Trophoblast cell (in vitro differentiated cells and primary cell): ENCODE measurements at regions not wholly inside any gene's neighbourhood (a gene's known extent, or its start where the extent isn't known, plus 50 kb on each side); places are given as distances from the start of the nearest gene placed in this dataset.

Source experiments
- DNase-seq, 2 donors: peaks; one replicate each; pipeline ENCODE4 v3.0.0-alpha.2; 2016
- H2AFZ ChIP-seq: 2 replicates; pipeline ENCODE4 v1.6.1; 2013; ENCODE audit warnings: low read length, moderate library complexity, mild to moderate bottlenecking; ENCODE audit not compliant: insufficient read depth, poor library complexity
- H2AK5ac ChIP-seq: 2 replicates; pipeline ENCODE4 v1.6.1; 2013; ENCODE audit warnings: mild to moderate bottlenecking, low read length
- H2BK120ac ChIP-seq: 2 replicates; pipeline ENCODE4 v1.6.1; 2013; ENCODE audit warnings: low read length, mild to moderate bottlenecking, moderate library complexity; ENCODE audit not compliant: insufficient read depth, poor library complexity
- H2BK12ac ChIP-seq: 2 replicates; pipeline ENCODE4 v1.6.1; 2013; ENCODE audit warnings: mild to moderate bottlenecking, low read length, moderate library complexity
- H2BK5ac ChIP-seq: 2 replicates; pipeline ENCODE4 v1.6.1; 2013; ENCODE audit warnings: low read length, low read depth, moderate library complexity, mild to moderate bottlenecking; ENCODE audit not compliant: poor library complexity
- H3K14ac ChIP-seq: 2 replicates; pipeline ENCODE4 v1.6.1; 2013; ENCODE audit warnings: mild to moderate bottlenecking, low read length
- H3K18ac ChIP-seq: 2 replicates; pipeline ENCODE4 v1.6.1; 2013; ENCODE audit warnings: mild to moderate bottlenecking, low read length
- H3K23ac ChIP-seq: 2 replicates; pipeline ENCODE4 v1.6.1; 2013; ENCODE audit warnings: low read length
- H3K27ac ChIP-seq: 2 replicates; pipeline ENCODE4 v1.5.1; 2013; ENCODE audit warnings: low read depth, mild to moderate bottlenecking, inconsistent platforms, low read length, moderate library complexity
- H3K27me3 ChIP-seq: 2 replicates; pipeline ENCODE4 v1.6.1; 2013; ENCODE audit warnings: inconsistent platforms, mild to moderate bottlenecking, low read length, moderate library complexity; ENCODE audit not compliant: insufficient read depth
- H3K36me3 ChIP-seq, 2 experiments: 1 replicate in 1 of 2; 2 replicates in 1 of 2; pipeline ENCODE4 v1.6.1; 2013; ENCODE audit warnings: low read length in 2 of 2, mild to moderate bottlenecking in 2 of 2, moderate library complexity in 1 of 2; ENCODE audit not compliant: insufficient read depth in 2 of 2, control insufficient read depth in 1 of 2
- H3K4ac ChIP-seq: 2 replicates; pipeline ENCODE4 v1.6.1; 2013; ENCODE audit warnings: low read depth, mild to moderate bottlenecking, low read length, moderate library complexity
- H3K4me1 ChIP-seq, 2 experiments: 1 replicate in 1 of 2; 2 replicates in 1 of 2; pipeline ENCODE4 v1.6.1; 2013; ENCODE audit warnings: low read length in 2 of 2, mild to moderate bottlenecking in 2 of 2, moderate library complexity in 1 of 2; ENCODE audit not compliant: insufficient read depth in 2 of 2, control insufficient read depth in 1 of 2
- H3K4me2 ChIP-seq: 2 replicates; pipeline ENCODE4 v1.6.1; 2013; ENCODE audit warnings: inconsistent platforms, mild to moderate bottlenecking, low read length, moderate library complexity
- H3K4me3 ChIP-seq: 2 replicates; pipeline ENCODE4 v1.5.1; 2013; ENCODE audit warnings: mild to moderate bottlenecking, low read depth, low read length, inconsistent platforms
- H3K79me1 ChIP-seq: one replicate; pipeline ENCODE4 v1.6.1; 2013; ENCODE audit warnings: low read length
- H3K79me2 ChIP-seq: 2 replicates; pipeline ENCODE4 v1.6.1; 2013; ENCODE audit warnings: low read length, mild to moderate bottlenecking; ENCODE audit not compliant: control insufficient read depth, insufficient read depth, poor library complexity
- H3K9ac ChIP-seq: 2 replicates; pipeline ENCODE4 v1.6.1; 2013; ENCODE audit warnings: mild to moderate bottlenecking, low read length
- H3K9me3 ChIP-seq: 2 replicates; pipeline ENCODE4 v1.6.1; 2013; ENCODE audit warnings: low read depth, mild to moderate bottlenecking, control low read depth, inconsistent platforms, low read length; ENCODE audit not compliant: insufficient read depth
- H4K12ac ChIP-seq: 2 replicates; pipeline ENCODE4 v1.6.1; 2013; ENCODE audit warnings: low read depth, mild to moderate bottlenecking, low read length, moderate library complexity
- H4K8ac ChIP-seq: 2 replicates; pipeline ENCODE4 v1.6.1; 2013; ENCODE audit warnings: low read depth, mild to moderate bottlenecking, low read length, moderate library complexity
- H4K91ac ChIP-seq: one replicate; pipeline ENCODE4 v1.6.1; 2013; ENCODE audit warnings: low read depth, mild to moderate bottlenecking, low read length, moderate library complexity
- WGBS: extraction: QIAGEN DNeasy Blood & Tissue Kit; methylation state at CpG from one replicate; pipeline ENCODE4 v1.1.7; 2013; ENCODE audit warnings: missing lambda C conversion rate; ENCODE audit not compliant: insufficient read length, insufficient coverage; ENCODE audit errors: extremely low coverage; 5-methylcytosine and 5-hydroxymethylcytosine counted together

- WGBS: no CpG with 5 or more reads among the region's 5 CpGs
- no peak overlapping the region for H3K4ac ChIP-seq
Measured at GRCh38 chr14:87113286-87113685, 879.7 kb downstream of the GALC start.

DNA sequence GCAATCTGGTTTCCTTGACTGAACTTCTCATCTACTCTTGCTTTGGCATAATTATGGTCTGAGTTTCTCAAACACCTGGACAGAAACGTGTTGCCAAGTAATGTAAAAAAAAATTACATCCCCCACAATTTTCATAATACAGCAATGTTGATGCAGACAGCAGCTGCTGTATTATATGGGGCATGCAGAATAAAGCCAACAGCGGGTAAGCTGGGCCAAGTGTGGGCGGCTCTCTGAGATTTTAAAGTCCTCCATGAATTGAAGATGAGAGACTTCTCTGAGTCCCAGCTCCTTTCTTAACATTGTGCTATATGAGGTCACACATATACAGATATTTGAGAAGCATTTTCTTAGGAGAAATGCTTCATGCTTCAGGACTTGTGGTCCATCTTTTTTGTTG is 881.2 kb downstream of the GALC start:
- Histone ChIP-seq H2BK12ac (no peak overlapping the region), H3K14ac (no peak overlapping the region), H3K79me1 (no peaks in the 10 kb centered on the region), H3K23ac (no peak overlapping the region), H4K91ac (no peak overlapping the region), H3K4me2 (no peak overlapping the region), H3K4ac (no peak overlapping the region), H2BK5ac (no peak overlapping the region), H3K36me3 (no peaks in the 10 kb centered on the region), H3K9ac (no peak overlapping the region), H3K4me1 (no peaks in the 10 kb centered on the region), H3K4me3 (no peak overlapping the region), H2AFZ (no peak overlapping the region), H4K8ac (no peak overlapping the region), H3K27ac (no peak overlapping the region), H3K9me3 (no peaks in the 10 kb centered on the region), H3K27me3 (no peaks in the 10 kb centered on the region), H2AK5ac (no peak overlapping the region), H3K18ac (no peak overlapping the region), H2BK120ac (no peak overlapping the region), H4K12ac (no peak overlapping the region), H3K79me2 (no peaks in the 10 kb centered on the region)
- WGBS: no CpG with 5 or more reads among the region's 3 CpGs
- DNase-seq: no peak

More at GRCh38 chr14:87113286-87113685, 879.7 kb downstream of the GALC start:
- H4K12ac ChIP-seq: no peak overlapping the region
- no peak overlapping the region for H2BK120ac ChIP-seq
- no peak overlapping the region for H3K14ac ChIP-seq
- H4K91ac ChIP-seq: no peak overlapping the region
- no peak overlapping the region for H2AK5ac ChIP-seq
- H3K4me1 ChIP-seq: no peaks in the 10 kb centered on the region
- no peaks in the 10 kb centered on the region for H3K79me2 ChIP-seq
- H3K4me2 ChIP-seq: no peak overlapping the region
- H2AFZ ChIP-seq: no peak overlapping the region
- no peak overlapping the region for H2BK12ac ChIP-seq
- H3K36me3 ChIP-seq: no peaks in the 10 kb centered on the region
- no peaks in the 10 kb centered on the region for H3K9me3 ChIP-seq
- H3K27ac ChIP-seq: no peak overlapping the region
- no peak overlapping the region for H2BK5ac ChIP-seq
- no peak overlapping the region for H3K23ac ChIP-seq
- H3K18ac ChIP-seq: no peak overlapping the region
- no peak overlapping the region for H3K9ac ChIP-seq
- DNase-seq: no peak
- H3K79me1 ChIP-seq: no peaks in the 10 kb centered on the region
- H3K4me3 ChIP-seq: no peak overlapping the region
- H4K8ac ChIP-seq: no peak overlapping the region
- H3K27me3 ChIP-seq: no peaks in the 10 kb centered on the region

DNA sequence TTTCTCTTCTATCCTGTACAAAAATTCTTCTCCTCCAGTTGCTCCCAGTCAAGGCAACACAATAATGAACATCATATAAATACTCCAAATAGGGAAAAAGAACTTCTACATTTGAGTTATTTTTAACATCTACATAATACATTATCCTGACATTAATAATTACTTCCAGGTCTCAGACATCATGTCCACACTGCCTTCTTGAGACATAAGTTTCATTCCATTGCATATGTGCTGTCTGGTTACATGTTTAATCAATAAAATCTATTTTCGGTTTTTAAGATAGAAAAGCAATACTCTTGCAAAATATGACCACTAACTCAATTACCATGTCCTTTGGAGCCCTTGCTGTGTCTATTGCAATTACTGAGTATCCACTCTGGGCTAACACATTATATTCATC is 881.9 kb downstream of the GALC start:
- no peaks in the 10 kb centered on the region for H3K79me1 ChIP-seq
- H3K4me3 ChIP-seq: no peak overlapping the region
- WGBS: no CpG with 5 or more reads among the region's 1 CpG
- no peak overlapping the region for H2BK120ac ChIP-seq
- H4K8ac ChIP-seq: no peak overlapping the region
- H3K9ac ChIP-seq: no peak overlapping the region
- no peak overlapping the region for H3K4ac ChIP-seq
- no peak overlapping the region for H3K14ac ChIP-seq
- no peaks in the 10 kb centered on the region for H3K27me3 ChIP-seq
- H4K12ac ChIP-seq: no peak overlapping the region
- H3K18ac ChIP-seq: no peak overlapping the region
- H3K4me1 ChIP-seq: no peaks in the 10 kb centered on the region
- H2AK5ac ChIP-seq: no peak overlapping the region
- no peak overlapping the region for H3K4me2 ChIP-seq
- H3K9me3 ChIP-seq: no peaks in the 10 kb centered on the region
- no peak for DNase-seq
- no peaks in the 10 kb centered on the region for H3K79me2 ChIP-seq
- H2AFZ ChIP-seq: no peak overlapping the region
- H3K27ac ChIP-seq: no peak overlapping the region
- no peak overlapping the region for H2BK12ac ChIP-seq
- H3K36me3 ChIP-seq: no peaks in the 10 kb centered on the region
- H4K91ac ChIP-seq: no peak overlapping the region
- no peak overlapping the region for H3K23ac ChIP-seq
- no peak overlapping the region for H2BK5ac ChIP-seq

- no peak overlapping the region for H4K8ac ChIP-seq
- H3K36me3 ChIP-seq: no peaks in the 10 kb centered on the region
- H3K79me1 ChIP-seq: no peaks in the 10 kb centered on the region
- no peak overlapping the region for H3K27ac ChIP-seq
- H3K4ac ChIP-seq: no peak overlapping the region
- H3K18ac ChIP-seq: no peak overlapping the region
- no peak overlapping the region for H4K91ac ChIP-seq
- no CpG with 5 or more reads among the region's 3 CpGs for WGBS
- no peaks in the 10 kb centered on the region for H3K9me3 ChIP-seq
- no peaks in the 10 kb centered on the region for H3K27me3 ChIP-seq
- no peaks in the 10 kb centered on the region for H3K79me2 ChIP-seq
- H2AK5ac ChIP-seq: no peak overlapping the region
- H2BK120ac ChIP-seq: no peak overlapping the region
- H3K4me3 ChIP-seq: no peak overlapping the region
- DNase-seq: no peak
- H4K12ac ChIP-seq: no peak overlapping the region
- no peaks in the 10 kb centered on the region for H3K4me1 ChIP-seq
- no peak overlapping the region for H2AFZ ChIP-seq
- no peak overlapping the region for H3K4me2 ChIP-seq
- H2BK5ac ChIP-seq: no peak overlapping the region
- no peak overlapping the region for H3K14ac ChIP-seq
- H2BK12ac ChIP-seq: no peak overlapping the region
- H3K9ac ChIP-seq: no peak overlapping the region
- H3K23ac ChIP-seq: no peak overlapping the region
Measured at GRCh38 chr14:87109271-87109670, 883.7 kb downstream of the GALC start.
